ENCODE measurements at regions not wholly inside any gene's neighbourhood (a gene's known extent, or its start where the extent isn't known, plus 50 kb on each side); places are given as distances from the start of the nearest gene placed in this dataset.
"Not testable (repeated sequence)": the region's sequence is repeated elsewhere in the genome, so short reads cannot be mapped to it uniquely, and the experiment has no call there.

- DNase-seq = no peak
Measured at GRCh38 chr15:81766829-81767475, 278.9 kb downstream of the MEX3B start.

GRCh38 chr15:81765816-81766215 lies 280.0 kb downstream of the MEX3B start:
- DNase-seq = no peak

GRCh38 chr15:81763304-81763703 lies 282.5 kb downstream of the MEX3B start:
- no peak for DNase-seq

- no peak for DNase-seq
Measured at GRCh38 chr15:81760686-81761085, 285.1 kb downstream of the MEX3B start.

GRCh38 chr15:81758818-81759284 lies 287.0 kb downstream of the MEX3B start:
- DNase-seq = no peak

GRCh38 chr15:81755626-81756025 lies 290.2 kb downstream of the MEX3B start:
- DNase-seq = no peak

GRCh38 chr15:81754078-81754477 lies 291.7 kb downstream of the MEX3B start:
- no peak for DNase-seq

GRCh38 chr15:81752974-81753373 lies 292.8 kb downstream of the MEX3B start:
- no peak for DNase-seq

GRCh38 chr15:81752546-81752942 lies 293.3 kb downstream of the MEX3B start:
- no peak for DNase-seq

- DNase-seq = no peak
Measured at GRCh38 chr15:81751816-81752545, 293.8 kb downstream of the MEX3B start.

GRCh38 chr15:81751256-81751655 lies 294.6 kb downstream of the MEX3B start:
- DNase-seq = peak; percentile 35 to 43

- DNase-seq = no peak
Measured at GRCh38 chr15:81749716-81750375, 296.0 kb downstream of the MEX3B start.

- no peak for DNase-seq
Measured at GRCh38 chr15:81747482-81747881, 298.3 kb downstream of the MEX3B start.

- no peak for DNase-seq
Measured at GRCh38 chr15:81747026-81747425, 298.8 kb downstream of the MEX3B start.

GRCh38 chr15:81744364-81744763 lies 301.5 kb downstream of the MEX3B start:
- DNase-seq = no peak

GRCh38 chr15:81740416-81740815 lies 305.4 kb downstream of the MEX3B start:
- no peak for DNase-seq

- no peak for DNase-seq
Measured at GRCh38 chr15:81729340-81729739, 316.5 kb downstream of the MEX3B start.

GRCh38 chr15:81728726-81729125 lies 317.1 kb downstream of the MEX3B start:
- DNase-seq = no peak

- DNase-seq = no peak
Measured at GRCh38 chr15:81725590-81725989, 320.2 kb downstream of the MEX3B start.

- no peak for DNase-seq
Measured at GRCh38 chr15:81724536-81724935, 321.3 kb downstream of the MEX3B start.

- DNase-seq = no peak
Measured at GRCh38 chr15:81723701-81724100, 322.1 kb downstream of the MEX3B start.

GRCh38 chr15:81723113-81723651 lies 322.6 kb downstream of the MEX3B start:
- DNase-seq = no peak

GRCh38 chr15:81716468-81716867 lies 329.4 kb downstream of the MEX3B start:
- not testable (repeated sequence) for DNase-seq

- DNase-seq = no peak
Measured at GRCh38 chr15:81710328-81710727, 335.5 kb downstream of the MEX3B start.
